Esophagus squamous epithelium (tissue), 5 donors: ENCODE measurements at regions not wholly inside any gene's neighbourhood (a gene's known extent, or its start where the extent isn't known, plus 50 kb on each side); places are given as distances from the start of the nearest gene placed in this dataset.
A peak's percentile ranks its signal among the peaks of the same experiment; 100 is the strongest.
"Not testable (repeated sequence)": the region's sequence is repeated elsewhere in the genome, so short reads cannot be mapped to it uniquely, and the experiment has no call there.

ENCODE experiments used
- DNase-seq: peaks from one replicate; lab custom pipeline; 2025; lab: John Stamatoyannopoulos, UW
- H3K27ac ChIP-seq, 4 donors: fragments of 200-600 bp; sonication (generic); one replicate each; pipeline ENCODE4 v1.5.1; 2016 to 2019; ENCODE audit warnings: mild to moderate bottlenecking in 1 of 4
- H3K27me3 ChIP-seq, 4 donors: fragments of 200-600 bp; sonication (generic); 1 replicate in 3 of 4; 2 replicates in 1 of 4; pipeline versions ENCODE4 v1.5.1 to v1.6.0; 2017 to 2021; ENCODE audit warnings: antibody characterized with exemption in 1 of 4
- H3K36me3 ChIP-seq, 3 donors: fragments of 200-600 bp; sonication (generic); one replicate each; pipeline ENCODE4 v1.5.1; 2016 to 2019
- H3K4me1 ChIP-seq, 3 donors: fragments of 200-600 bp; sonication (generic); one replicate each; pipeline ENCODE4 v1.5.1; 2017 to 2019
- H3K4me3 ChIP-seq, 4 donors: fragments of 200-600 bp; sonication (generic); 1 replicate in 3 of 4; 2 replicates in 1 of 4; pipeline ENCODE4 v1.5.1; 2016 to 2019; ENCODE audit warnings: mild to moderate bottlenecking in 2 of 4, moderate library complexity in 1 of 4
- H3K9me3 ChIP-seq, 3 donors: fragments of 200-600 bp; sonication (generic); one replicate each; pipeline ENCODE4 v1.5.1; 2016 to 2019
- POLR2A ChIP-seq, 4 donors: fragments of 450-650 bp; IDR thresholded peaks; one replicate each; pipeline ENCODE4 v1.6.1; 2017; ENCODE audit warnings: antibody characterized with exemption in 4 of 4, mild to moderate bottlenecking in 4 of 4, moderate library complexity in 3 of 4
- WGBS, 2 donors: methylation state at CpG; one replicate each; pipeline ENCODE4 v1.1.5; 2018; 5-methylcytosine and 5-hydroxymethylcytosine counted together
- intact Hi-C: fragments of 100-400 bp; cut with DNase I; formaldehyde crosslinking; loops from one replicate; pipeline ENCODE4 v1.15.0; 2022
- TF ChIP-seq, protein P1 (sequence below), 6 experiments: fragments of 450-650 bp in 4 of 6; fragments of 200-600 bp in 2 of 6; sonication (generic) in 2 of 6; IDR thresholded peaks; one replicate each; pipeline ENCODE4 v1.5.1; 2016 to 2019; ENCODE audit warnings: antibody characterized with exemption in 6 of 6, mild to moderate bottlenecking in 4 of 6, moderate library complexity in 4 of 6
- donor health status: DM: yes; HTN: yes; CAD: no.

DNA sequence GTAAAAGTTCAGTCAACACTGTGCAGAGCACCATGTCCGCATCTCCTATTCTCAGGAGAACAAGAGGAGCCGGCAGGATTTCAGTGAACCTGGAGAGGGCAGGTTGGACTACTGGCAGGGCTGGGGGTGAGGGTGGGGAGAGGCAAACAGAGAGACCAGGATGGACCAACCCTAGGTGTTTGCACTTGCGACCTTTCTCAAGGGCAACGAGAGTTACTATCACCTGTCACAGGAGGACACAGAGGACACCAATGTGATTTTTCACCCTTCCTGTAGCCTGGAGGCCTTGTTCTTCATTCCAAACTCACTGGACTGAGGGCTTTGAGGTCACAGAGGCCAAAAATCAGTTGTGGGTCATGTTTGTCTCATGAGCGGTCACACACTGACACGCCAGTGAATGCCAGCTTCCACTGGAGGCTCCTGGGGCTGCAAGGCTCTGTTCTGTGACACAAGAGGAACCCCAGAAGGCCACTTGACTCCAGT is 89.5 kb downstream of the CPN2 start:
- H3K4me3 ChIP-seq = no peak overlapping the region
- no peaks in the 10 kb centered on the region for H3K27me3 ChIP-seq
- H3K27ac ChIP-seq = no peak overlapping the region
- no peaks in the 10 kb centered on the region for H3K36me3 ChIP-seq
- 86 to 93% methylated on average over 4 to 6 of the region's 6 CpGs for WGBS, 2 donors
- DNase-seq = no peak
- peaks cover 0 to 3% (median 0%) of the 10 kb centered on the region in 3 donors for H3K9me3 ChIP-seq
- intact Hi-C loops = no loop called here
- TF ChIP-seq POLR2A (IDR thresholded peaks at IDR 0.05) = no peak
- TF ChIP-seq, protein P1, sequence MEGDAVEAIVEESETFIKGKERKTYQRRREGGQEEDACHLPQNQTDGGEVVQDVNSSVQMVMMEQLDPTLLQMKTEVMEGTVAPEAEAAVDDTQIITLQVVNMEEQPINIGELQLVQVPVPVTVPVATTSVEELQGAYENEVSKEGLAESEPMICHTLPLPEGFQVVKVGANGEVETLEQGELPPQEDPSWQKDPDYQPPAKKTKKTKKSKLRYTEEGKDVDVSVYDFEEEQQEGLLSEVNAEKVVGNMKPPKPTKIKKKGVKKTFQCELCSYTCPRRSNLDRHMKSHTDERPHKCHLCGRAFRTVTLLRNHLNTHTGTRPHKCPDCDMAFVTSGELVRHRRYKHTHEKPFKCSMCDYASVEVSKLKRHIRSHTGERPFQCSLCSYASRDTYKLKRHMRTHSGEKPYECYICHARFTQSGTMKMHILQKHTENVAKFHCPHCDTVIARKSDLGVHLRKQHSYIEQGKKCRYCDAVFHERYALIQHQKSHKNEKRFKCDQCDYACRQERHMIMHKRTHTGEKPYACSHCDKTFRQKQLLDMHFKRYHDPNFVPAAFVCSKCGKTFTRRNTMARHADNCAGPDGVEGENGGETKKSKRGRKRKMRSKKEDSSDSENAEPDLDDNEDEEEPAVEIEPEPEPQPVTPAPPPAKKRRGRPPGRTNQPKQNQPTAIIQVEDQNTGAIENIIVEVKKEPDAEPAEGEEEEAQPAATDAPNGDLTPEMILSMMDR (IDR thresholded peaks at IDR 0.05) = no peak
- H3K4me1 ChIP-seq = peaks cover 0 to 21% (median 9%) of the 10 kb centered on the region in 3 donors

GRCh38 chr3:194262176-194262924 is 88.8 kb downstream of the CPN2 start:
- no peak overlapping the region for H3K4me3 ChIP-seq
- H3K9me3 ChIP-seq = peaks cover 0 to 3% (median 0%) of the 10 kb centered on the region in 3 donors
- WGBS, 2 donors = 89 to 92% methylated on average over 10 of the region's 10 CpGs
- H3K27ac ChIP-seq = no peak overlapping the region
- TF ChIP-seq, protein P1 (IDR thresholded peaks at IDR 0.05) = no peak
- TF ChIP-seq POLR2A (IDR thresholded peaks at IDR 0.05) = no peak
- H3K4me1 ChIP-seq = peaks cover 0 to 26% (median 9%) of the 10 kb centered on the region in 3 donors
- H3K27me3 ChIP-seq = no peaks in the 10 kb centered on the region
- intact Hi-C loops = no loop called here
- DNase-seq = no peak
- H3K36me3 ChIP-seq = no peaks in the 10 kb centered on the region

DNA sequence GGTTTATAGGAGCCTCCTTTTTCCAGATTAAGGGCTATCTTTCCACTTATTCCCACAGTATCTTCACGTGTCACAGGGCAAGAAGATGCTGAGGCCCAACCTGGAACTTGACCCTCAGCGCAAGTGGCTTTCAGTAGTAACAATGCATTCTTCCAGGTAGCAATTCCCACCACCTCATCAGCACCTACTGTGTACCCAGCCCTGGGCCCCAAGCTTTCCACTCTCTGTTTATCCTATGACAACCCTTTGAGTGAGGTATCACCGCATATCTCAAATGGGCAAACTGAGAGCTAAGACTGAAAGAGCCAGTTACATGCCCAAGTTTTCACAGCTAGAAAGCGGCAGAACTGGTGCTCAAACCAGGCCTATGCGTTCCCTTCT is 88.2 kb downstream of the CPN2 start:
- Histone ChIP-seq H3K9me3 (peaks cover 0 to 3% (median 0%) of the 10 kb centered on the region in 3 donors), H3K27ac (no peak overlapping the region), H3K27me3 (no peaks in the 10 kb centered on the region), H3K36me3 (no peaks in the 10 kb centered on the region), H3K4me1 (peaks cover 0 to 31% (median 9%) of the 10 kb centered on the region in 3 donors), H3K4me3 (no peak overlapping the region)
- intact Hi-C loops = no loop called here
- TF ChIP-seq, protein P1 (IDR thresholded peaks at IDR 0.05) = no peak
- TF ChIP-seq POLR2A (IDR thresholded peaks at IDR 0.05) = no peak
- no peak for DNase-seq
- 97 to 100% methylated on average over 5 of the region's 5 CpGs for WGBS, 2 donors

DNA sequence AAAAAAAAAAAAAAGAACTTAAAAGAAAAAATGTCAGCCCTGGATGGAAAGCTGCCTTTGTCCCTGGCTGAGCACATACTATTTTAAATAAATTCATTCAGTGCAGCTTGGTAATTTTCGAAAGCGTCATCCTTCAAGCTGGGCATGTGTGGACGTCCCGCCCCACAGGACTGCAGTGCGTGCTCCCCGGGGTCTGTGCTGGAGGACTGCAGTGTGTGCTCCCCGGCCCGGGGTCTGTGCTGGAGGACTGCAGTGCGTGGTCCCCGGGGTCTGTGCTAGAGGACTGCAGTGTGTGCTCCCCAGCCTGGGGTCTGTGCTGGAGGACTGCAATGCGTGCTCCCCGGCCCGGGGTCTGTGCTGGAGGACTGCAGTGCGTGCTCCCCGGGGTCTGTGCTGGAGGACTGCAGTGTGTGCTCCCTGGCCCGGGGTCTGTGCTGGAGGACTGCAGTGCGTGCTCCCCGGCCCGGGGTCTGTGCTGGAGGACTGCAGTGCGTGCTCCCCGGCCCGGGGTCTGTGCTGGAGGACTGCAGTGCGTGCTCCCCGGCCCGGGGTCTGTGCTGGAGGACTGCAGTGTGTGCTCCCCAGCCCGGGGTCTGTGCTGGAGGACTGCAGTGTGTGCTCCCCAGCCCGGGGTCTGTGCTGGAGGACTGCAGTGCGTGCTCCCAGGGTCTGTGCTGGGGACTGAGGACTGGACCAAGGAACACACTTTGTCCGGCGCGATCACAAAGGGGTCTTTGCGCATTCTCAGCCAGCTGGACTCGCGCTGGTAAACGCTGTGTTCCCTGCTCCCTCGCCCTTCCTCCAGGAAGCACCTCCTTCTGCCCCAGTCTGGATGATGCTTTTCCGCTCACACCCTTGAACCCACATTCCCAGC is 86.3 kb downstream of the CPN2 start:
- not testable (repeated sequence) for DNase-seq

GRCh38 chr3:194265505-194265892 is 85.6 kb downstream of the CPN2 start:
- Histone ChIP-seq H3K36me3 (no peaks in the 10 kb centered on the region), H3K27me3 (no peaks in the 10 kb centered on the region), H3K4me3 (peak overlapping the region in 1 of 4 donors; percentile 38), H3K27ac (peak overlapping the region in 3 of 4 donors; percentile 26 to 56 (median 55)), H3K4me1 (peaks cover 11 to 53% (median 17%) of the 10 kb centered on the region in 3 donors), H3K9me3 (no peaks in the 10 kb centered on the region)
- intact Hi-C loops = no loop called here
- DNase-seq = no peak
- TF ChIP-seq POLR2A (IDR thresholded peaks at IDR 0.05) = no peak
- TF ChIP-seq, protein P1 (IDR thresholded peaks at IDR 0.05) = no peak
- WGBS, 2 donors = 17% methylated on average over 1 of the region's 19 CpGs; no CpG with 5 or more reads in 1 of the 2 donors

More for the DNA sequence above, 86.3 kb downstream of the CPN2 start:
- 70 to 76% methylated on average over 13 to 17 of the region's 37 CpGs for WGBS, 2 donors
- H3K27me3 ChIP-seq, H3K36me3 ChIP-seq, H3K9me3 ChIP-seq, intact Hi-C loops: not testable (repeated sequence)
- Histone ChIP-seq H3K4me3 (peak overlapping the region in 1 of 4 donors; percentile 38), H3K27ac (peak overlapping the region in 2 of 4 donors; percentile 55 to 56), H3K4me1 (peaks cover 7 to 46% (median 11%) of the 10 kb centered on the region in 3 donors)
